ENCODE measurements at regions not wholly inside any gene's neighbourhood (a gene's known extent, or its start where the extent isn't known, plus 50 kb on each side); places are given as distances from the start of the nearest gene placed in this dataset.

DNA sequence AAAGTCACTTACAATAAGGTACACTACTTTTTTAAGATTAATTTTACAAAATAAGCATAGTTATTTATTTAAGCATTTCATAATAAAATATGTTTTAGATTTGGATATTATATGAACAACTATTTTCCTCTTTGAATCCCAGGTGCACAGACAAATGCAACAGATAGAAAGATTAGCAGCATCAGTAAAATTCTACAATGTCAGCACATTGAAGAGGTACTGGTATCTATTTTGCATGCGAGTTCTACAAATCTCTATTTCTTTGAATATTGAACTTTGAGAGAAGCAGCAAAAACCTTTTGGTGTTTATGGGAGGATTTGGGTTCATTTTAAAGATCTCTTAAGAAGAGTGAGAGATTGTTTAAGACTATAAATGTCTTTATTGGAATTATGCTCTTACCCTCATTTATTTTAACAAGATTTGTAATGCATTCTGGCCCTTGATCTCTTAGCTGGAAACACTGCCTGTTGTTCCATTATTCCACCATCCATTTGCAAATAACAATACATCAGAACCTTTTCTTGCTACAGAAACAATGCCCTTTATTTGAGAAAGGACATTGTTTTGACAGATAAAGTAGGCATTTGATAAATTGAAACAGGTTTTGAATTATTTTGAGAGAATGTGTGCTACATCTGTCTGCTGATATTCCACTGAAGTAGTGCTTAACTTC is 558.8 kb upstream of the KLHL1 start:
- no CpG with 5 or more reads among the region's 1 CpG for WGBS (ENCODE audit: insufficient coverage)
- Mint-ChIP-seq H3K4me1 (no peaks in the 10 kb centered on the region), H3K4me3 (no peak overlapping the region), H3K9me3 (no peaks in the 10 kb centered on the region), H3K27ac (no peak overlapping the region), H3K27me3 (no peaks in the 10 kb centered on the region), H3K36me3 (no peaks in the 10 kb centered on the region)
- DNase-seq (no peak), ATAC-seq (replicated peaks in 1 of 4) (no peak)
- ChIA-PET CTCF (no interaction called here), POLR2A (no interaction called here)
- no peaks in the 10 kb centered on the region for H3K9me3 ChIP-seq
- no peaks in the 10 kb centered on the region for H3K27me3 ChIP-seq (replicated peaks in 1 of 2; ENCODE audit: control insufficient read depth in 2 of 2, extremely low read depth in 1 of 2, insufficient read depth in 2 of 2, low read length in 1 of 2)
- no peaks in the 10 kb centered on the region for H3K36me3 ChIP-seq (ENCODE audit: control insufficient read depth in 2 of 2, extremely low read depth in 1 of 2, insufficient read depth in 1 of 2, low read length in 1 of 2)
- no peak overlapping the region for H3K4me3 ChIP-seq (ENCODE audit: control insufficient read depth in 1 of 2, extremely low read depth in 1 of 2, low read length in 1 of 2)
- H3K4me1 ChIP-seq (ENCODE audit: control insufficient read depth in 1 of 2, extremely low read depth in 1 of 2, insufficient read depth in 2 of 2, low read length in 2 of 2) = no peaks in the 10 kb centered on the region
- H3K27ac ChIP-seq (ENCODE audit: low read length) = no peak overlapping the region

GRCh38 chr13:70662231-70662940 is 554.1 kb upstream of the KLHL1 start:
- Histone ChIP-seq H3K4me3 (ENCODE audit: control insufficient read depth in 1 of 2, extremely low read depth in 1 of 2, low read length in 1 of 2) (no peak overlapping the region), H3K36me3 (ENCODE audit: control insufficient read depth in 2 of 2, extremely low read depth in 1 of 2, insufficient read depth in 1 of 2, low read length in 1 of 2) (no peaks in the 10 kb centered on the region), H3K4me1 (ENCODE audit: control insufficient read depth in 1 of 2, extremely low read depth in 1 of 2, insufficient read depth in 2 of 2, low read length in 2 of 2) (no peaks in the 10 kb centered on the region), H3K27ac (ENCODE audit: low read length) (no peak overlapping the region), H3K9me3 (no peaks in the 10 kb centered on the region), H3K27me3 (replicated peaks in 1 of 2; ENCODE audit: control insufficient read depth in 2 of 2, extremely low read depth in 1 of 2, insufficient read depth in 2 of 2, low read length in 1 of 2) (no peaks in the 10 kb centered on the region)
- Mint-ChIP-seq H3K4me3 (no peak overlapping the region), H3K36me3 (no peaks in the 10 kb centered on the region), H3K4me1 (no peaks in the 10 kb centered on the region), H3K27me3 (no peaks in the 10 kb centered on the region), H3K9me3 (peaks cover 0 to 3% (median 0%) of the 10 kb centered on the region in 3 donors), H3K27ac (no peak overlapping the region)
- no CpG with 5 or more reads among the region's 1 CpG for WGBS (ENCODE audit: insufficient coverage)
- ATAC-seq (replicated peaks in 1 of 4) (no peak), DNase-seq (no peak)
- CTCF ChIA-PET = interaction anchor here in 1 of 2 donors (0.6 kb wide), 1 partner anchor 679 kb away, joined by 7 read pairs; no protein-coding TSS in a partner anchor
- POLR2A ChIA-PET = no interaction called here

DNA sequence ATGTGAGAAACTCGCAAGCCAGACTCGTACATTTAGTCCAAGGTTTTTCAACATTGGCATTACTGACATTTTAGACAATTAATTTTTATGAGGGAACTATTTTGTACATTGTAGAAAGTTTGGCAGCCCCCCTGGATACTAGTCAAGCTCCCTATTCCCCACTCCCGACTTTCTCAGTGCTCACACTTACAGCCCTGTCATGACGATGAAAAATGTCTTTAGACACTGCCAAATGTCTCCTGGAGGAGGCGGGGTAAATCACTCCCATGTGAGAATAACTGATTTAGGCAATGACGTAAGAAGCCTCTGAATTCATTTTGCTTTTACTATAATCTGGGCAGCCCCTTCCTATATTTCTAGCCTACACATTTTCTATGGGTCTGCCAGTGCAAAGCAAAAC is 535.8 kb upstream of the KLHL1 start:
- Histone ChIP-seq H3K27ac (ENCODE audit: low read length) (no peak overlapping the region), H3K27me3 (replicated peaks in 1 of 2; ENCODE audit: control insufficient read depth in 2 of 2, extremely low read depth in 1 of 2, insufficient read depth in 2 of 2, low read length in 1 of 2) (no peaks in the 10 kb centered on the region), H3K9me3 (no peaks in the 10 kb centered on the region), H3K36me3 (ENCODE audit: control insufficient read depth in 2 of 2, extremely low read depth in 1 of 2, insufficient read depth in 1 of 2, low read length in 1 of 2) (no peaks in the 10 kb centered on the region), H3K4me3 (ENCODE audit: control insufficient read depth in 1 of 2, extremely low read depth in 1 of 2, low read length in 1 of 2) (no peak overlapping the region), H3K4me1 (ENCODE audit: control insufficient read depth in 1 of 2, extremely low read depth in 1 of 2, insufficient read depth in 2 of 2, low read length in 2 of 2) (no peaks in the 10 kb centered on the region)
- no peak overlapping the region for H3K27ac Mint-ChIP-seq
- WGBS (ENCODE audit: insufficient coverage) = 95% methylated on average over 4 of the region's 6 CpGs
- H3K36me3 Mint-ChIP-seq = no peaks in the 10 kb centered on the region
- H3K27me3 Mint-ChIP-seq = no peaks in the 10 kb centered on the region
- ChIA-PET CTCF (no interaction called here), POLR2A (no interaction called here)
- H3K4me1 Mint-ChIP-seq = no peaks in the 10 kb centered on the region
- peaks cover 5 to 14% (median 9%) of the 10 kb centered on the region in 3 donors for H3K9me3 Mint-ChIP-seq
- no peak overlapping the region for H3K4me3 Mint-ChIP-seq
- DNase-seq (no peak), ATAC-seq (replicated peaks in 1 of 4) (no peak)

GRCh38 chr13:70634893-70635292 is 526.6 kb upstream of the KLHL1 start:
- Histone ChIP-seq H3K4me1 (ENCODE audit: control insufficient read depth in 1 of 2, extremely low read depth in 1 of 2, insufficient read depth in 2 of 2, low read length in 2 of 2) (no peaks in the 10 kb centered on the region), H3K27me3 (replicated peaks in 1 of 2; ENCODE audit: control insufficient read depth in 2 of 2, extremely low read depth in 1 of 2, insufficient read depth in 2 of 2, low read length in 1 of 2) (no peaks in the 10 kb centered on the region), H3K4me3 (ENCODE audit: control insufficient read depth in 1 of 2, extremely low read depth in 1 of 2, low read length in 1 of 2) (no peak overlapping the region), H3K36me3 (ENCODE audit: control insufficient read depth in 2 of 2, extremely low read depth in 1 of 2, insufficient read depth in 1 of 2, low read length in 1 of 2) (no peaks in the 10 kb centered on the region), H3K9me3 (no peaks in the 10 kb centered on the region), H3K27ac (ENCODE audit: low read length) (no peak overlapping the region)
- no peak for ATAC-seq (replicated peaks in 1 of 4)
- no peaks in the 10 kb centered on the region for H3K4me1 Mint-ChIP-seq
- ChIA-PET CTCF (no interaction called here), POLR2A (no interaction called here)
- peaks cover 2 to 13% (median 12%) of the 10 kb centered on the region in 3 donors for H3K9me3 Mint-ChIP-seq
- whole genome bisulfite sequencing (ENCODE audit: insufficient coverage) = no CpG with 5 or more reads among the region's 3 CpGs
- DNase-seq = no peak
- no peaks in the 10 kb centered on the region for H3K36me3 Mint-ChIP-seq
- no peak overlapping the region for H3K4me3 Mint-ChIP-seq
- no peak overlapping the region for H3K27ac Mint-ChIP-seq
- no peaks in the 10 kb centered on the region for H3K27me3 Mint-ChIP-seq

DNA sequence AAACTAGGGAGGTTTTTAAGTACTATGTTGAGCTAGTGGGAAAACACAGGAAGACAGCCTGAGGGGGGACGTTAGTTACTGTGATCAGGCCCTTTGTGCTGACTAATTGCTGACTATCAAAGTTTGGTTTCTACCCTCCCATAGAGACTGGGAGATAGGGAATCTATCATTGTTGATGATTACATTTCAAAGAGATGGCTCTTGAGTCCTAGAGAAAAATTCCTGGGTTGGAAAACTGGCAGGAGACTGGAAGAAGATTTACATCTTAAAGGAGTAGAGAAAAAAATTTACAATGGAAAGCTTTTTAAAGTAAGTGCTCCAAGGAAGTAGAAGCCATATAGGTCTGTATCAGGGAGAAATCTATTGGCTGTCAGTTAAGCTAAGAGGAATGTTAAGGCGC is 522.0 kb upstream of the KLHL1 start:
- H3K36me3 ChIP-seq (ENCODE audit: control insufficient read depth in 2 of 2, extremely low read depth in 1 of 2, insufficient read depth in 1 of 2, low read length in 1 of 2) = no peaks in the 10 kb centered on the region
- DNase-seq (no peak), ATAC-seq (replicated peaks in 1 of 4) (no peak)
- no peaks in the 10 kb centered on the region for H3K4me1 ChIP-seq (ENCODE audit: control insufficient read depth in 1 of 2, extremely low read depth in 1 of 2, insufficient read depth in 2 of 2, low read length in 2 of 2)
- Mint-ChIP-seq H3K36me3 (no peaks in the 10 kb centered on the region), H3K4me3 (no peak overlapping the region), H3K9me3 (peaks cover 5 to 11% (median 6%) of the 10 kb centered on the region in 3 donors), H3K4me1 (no peaks in the 10 kb centered on the region), H3K27me3 (no peaks in the 10 kb centered on the region), H3K27ac (no peak overlapping the region)
- ChIA-PET POLR2A (no interaction called here), CTCF (no interaction called here)
- no peak overlapping the region for H3K4me3 ChIP-seq (ENCODE audit: control insufficient read depth in 1 of 2, extremely low read depth in 1 of 2, low read length in 1 of 2)
- no peaks in the 10 kb centered on the region for H3K27me3 ChIP-seq (replicated peaks in 1 of 2; ENCODE audit: control insufficient read depth in 2 of 2, extremely low read depth in 1 of 2, insufficient read depth in 2 of 2, low read length in 1 of 2)
- no peaks in the 10 kb centered on the region for H3K9me3 ChIP-seq
- H3K27ac ChIP-seq (ENCODE audit: low read length) = no peak overlapping the region
- no CpG with 5 or more reads among the region's 2 CpGs for WGBS (ENCODE audit: insufficient coverage)

GRCh38 chr13:70623239-70623638 is 515.0 kb upstream of the KLHL1 start:
- no peak overlapping the region for H3K27ac Mint-ChIP-seq
- ChIA-PET CTCF (no interaction called here), POLR2A (no interaction called here)
- H3K27me3 Mint-ChIP-seq = no peaks in the 10 kb centered on the region
- H3K4me3 Mint-ChIP-seq = no peak overlapping the region
- Histone ChIP-seq H3K27me3 (replicated peaks in 1 of 2; ENCODE audit: control insufficient read depth in 2 of 2, extremely low read depth in 1 of 2, insufficient read depth in 2 of 2, low read length in 1 of 2) (no peaks in the 10 kb centered on the region), H3K4me3 (ENCODE audit: control insufficient read depth in 1 of 2, extremely low read depth in 1 of 2, low read length in 1 of 2) (no peak overlapping the region), H3K36me3 (ENCODE audit: control insufficient read depth in 2 of 2, extremely low read depth in 1 of 2, insufficient read depth in 1 of 2, low read length in 1 of 2) (no peaks in the 10 kb centered on the region), H3K27ac (ENCODE audit: low read length) (no peak overlapping the region), H3K4me1 (ENCODE audit: control insufficient read depth in 1 of 2, extremely low read depth in 1 of 2, insufficient read depth in 2 of 2, low read length in 2 of 2) (no peaks in the 10 kb centered on the region), H3K9me3 (no peaks in the 10 kb centered on the region)
- H3K9me3 Mint-ChIP-seq = peaks cover 0 to 3% (median 0%) of the 10 kb centered on the region in 3 donors
- peak in 1 of 35 experiments; percentile 1 for DNase-seq
- no peaks in the 10 kb centered on the region for H3K4me1 Mint-ChIP-seq
- no peak for ATAC-seq (replicated peaks in 1 of 4)
- H3K36me3 Mint-ChIP-seq = no peaks in the 10 kb centered on the region
